ENCODE measurements at regions not wholly inside any gene's neighbourhood (a gene's known extent, or its start where the extent isn't known, plus 50 kb on each side); places are given as distances from the start of the nearest gene placed in this dataset.

DNA sequence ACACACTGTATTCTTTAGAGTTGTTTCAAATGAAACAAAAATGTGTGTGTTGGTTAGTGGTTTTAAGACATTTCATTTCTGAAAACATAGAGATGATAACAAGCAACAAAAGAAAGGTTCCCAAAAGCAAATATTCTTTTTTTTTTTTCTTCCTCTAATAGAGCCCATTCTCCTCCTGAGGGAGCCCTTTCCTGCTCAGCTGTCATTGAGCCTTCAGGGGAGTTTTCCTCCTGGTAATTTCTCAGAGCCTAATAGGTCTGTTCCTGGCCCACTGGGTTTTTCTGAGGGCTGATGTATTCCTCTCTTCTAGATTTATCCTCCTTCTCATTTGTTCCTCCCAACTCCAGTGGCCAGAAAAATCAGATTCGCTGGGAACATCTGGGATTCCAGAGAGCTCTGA is 654.5 kb downstream of the NOVA1 start:
- TF ChIP-seq, protein P1, sequence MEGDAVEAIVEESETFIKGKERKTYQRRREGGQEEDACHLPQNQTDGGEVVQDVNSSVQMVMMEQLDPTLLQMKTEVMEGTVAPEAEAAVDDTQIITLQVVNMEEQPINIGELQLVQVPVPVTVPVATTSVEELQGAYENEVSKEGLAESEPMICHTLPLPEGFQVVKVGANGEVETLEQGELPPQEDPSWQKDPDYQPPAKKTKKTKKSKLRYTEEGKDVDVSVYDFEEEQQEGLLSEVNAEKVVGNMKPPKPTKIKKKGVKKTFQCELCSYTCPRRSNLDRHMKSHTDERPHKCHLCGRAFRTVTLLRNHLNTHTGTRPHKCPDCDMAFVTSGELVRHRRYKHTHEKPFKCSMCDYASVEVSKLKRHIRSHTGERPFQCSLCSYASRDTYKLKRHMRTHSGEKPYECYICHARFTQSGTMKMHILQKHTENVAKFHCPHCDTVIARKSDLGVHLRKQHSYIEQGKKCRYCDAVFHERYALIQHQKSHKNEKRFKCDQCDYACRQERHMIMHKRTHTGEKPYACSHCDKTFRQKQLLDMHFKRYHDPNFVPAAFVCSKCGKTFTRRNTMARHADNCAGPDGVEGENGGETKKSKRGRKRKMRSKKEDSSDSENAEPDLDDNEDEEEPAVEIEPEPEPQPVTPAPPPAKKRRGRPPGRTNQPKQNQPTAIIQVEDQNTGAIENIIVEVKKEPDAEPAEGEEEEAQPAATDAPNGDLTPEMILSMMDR (IDR thresholded peaks at IDR 0.05): no peak
- no peak for TF ChIP-seq POLR2A (IDR thresholded peaks at IDR 0.05)
- no peak for TF ChIP-seq EP300 (IDR thresholded peaks at IDR 0.05)

Measured in gastroesophageal sphincter (tissue), 3 donors.